ENCODE measurements at regions not wholly inside any gene's neighbourhood (a gene's known extent, or its start where the extent isn't known, plus 50 kb on each side); places are given as distances from the start of the nearest gene placed in this dataset.

DNA sequence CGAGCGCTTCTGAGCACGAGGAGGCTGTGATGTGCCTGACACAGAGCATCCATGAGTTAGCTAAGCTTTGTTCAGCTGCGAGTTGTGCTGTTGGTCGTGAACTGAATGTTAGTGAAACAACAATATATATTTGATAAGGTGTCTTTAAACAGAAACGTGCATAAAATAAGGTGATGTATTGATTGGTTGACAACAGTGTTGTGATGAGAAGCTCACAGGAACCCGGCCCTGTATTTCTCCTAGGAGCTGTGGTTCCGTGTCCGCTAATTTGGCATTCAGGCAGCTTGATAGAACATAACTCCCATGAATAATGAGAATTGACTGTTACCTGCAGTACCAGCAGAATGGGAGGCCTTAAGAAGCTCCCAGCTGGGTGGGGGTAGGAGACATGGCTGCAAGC, 146.4 kb upstream of the MYCN start (continued):
- no peak for TF ChIP-seq TBP (IDR thresholded peaks at IDR 0.05; ENCODE audit: low read depth, low read length)
- TF ChIP-seq TAF1 (IDR thresholded peaks at IDR 0.05; ENCODE audit: low read depth, low read length): no peak
- TF ChIP-seq SIN3A (conservative IDR thresholded peaks at IDR 0.05 in 1 of 2, IDR thresholded peaks at IDR 0.05 in 1 of 2; ENCODE audit: low read depth in 1 of 2, low read length in 2 of 2): no peak
- TF ChIP-seq RBBP5 (IDR thresholded peaks at IDR 0.05; ENCODE audit: borderline replicate concordance, low read depth, low read length): no peak
- TF ChIP-seq CBX5 (IDR thresholded peaks at IDR 0.05; ENCODE audit: low read depth, low read length): no peak
- no peak for TF ChIP-seq GTF2F1 (IDR thresholded peaks at IDR 0.05; ENCODE audit: borderline replicate concordance, low read depth, low read length)
- no peak for TF ChIP-seq EZH2 (IDR thresholded peaks at IDR 0.05; ENCODE audit: low read depth, low read length, severe bottlenecking)
- no peak for TF ChIP-seq NRF1 (IDR thresholded peaks at IDR 0.05; ENCODE audit: low read depth, low read length)
- TF ChIP-seq HDAC2 (IDR thresholded peaks at IDR 0.05; ENCODE audit: borderline replicate concordance in 1 of 2, low read depth in 2 of 2, low read length in 2 of 2): no peak
- no peak for TF ChIP-seq JUND (IDR thresholded peaks at IDR 0.05; ENCODE audit: low read length)
- no peak for TF ChIP-seq RFX5 (IDR thresholded peaks at IDR 0.05; ENCODE audit: borderline replicate concordance, low read depth, low read length)
- no peak for TF ChIP-seq KDM5A (IDR thresholded peaks at IDR 0.05; ENCODE audit: low read length)
- TF ChIP-seq POLR2A (IDR thresholded peaks at IDR 0.05; ENCODE audit: control extremely low read depth in 1 of 2, low read depth in 2 of 2, low read length in 2 of 2): no peak
- TF ChIP-seq, protein P1, sequence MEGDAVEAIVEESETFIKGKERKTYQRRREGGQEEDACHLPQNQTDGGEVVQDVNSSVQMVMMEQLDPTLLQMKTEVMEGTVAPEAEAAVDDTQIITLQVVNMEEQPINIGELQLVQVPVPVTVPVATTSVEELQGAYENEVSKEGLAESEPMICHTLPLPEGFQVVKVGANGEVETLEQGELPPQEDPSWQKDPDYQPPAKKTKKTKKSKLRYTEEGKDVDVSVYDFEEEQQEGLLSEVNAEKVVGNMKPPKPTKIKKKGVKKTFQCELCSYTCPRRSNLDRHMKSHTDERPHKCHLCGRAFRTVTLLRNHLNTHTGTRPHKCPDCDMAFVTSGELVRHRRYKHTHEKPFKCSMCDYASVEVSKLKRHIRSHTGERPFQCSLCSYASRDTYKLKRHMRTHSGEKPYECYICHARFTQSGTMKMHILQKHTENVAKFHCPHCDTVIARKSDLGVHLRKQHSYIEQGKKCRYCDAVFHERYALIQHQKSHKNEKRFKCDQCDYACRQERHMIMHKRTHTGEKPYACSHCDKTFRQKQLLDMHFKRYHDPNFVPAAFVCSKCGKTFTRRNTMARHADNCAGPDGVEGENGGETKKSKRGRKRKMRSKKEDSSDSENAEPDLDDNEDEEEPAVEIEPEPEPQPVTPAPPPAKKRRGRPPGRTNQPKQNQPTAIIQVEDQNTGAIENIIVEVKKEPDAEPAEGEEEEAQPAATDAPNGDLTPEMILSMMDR (IDR thresholded peaks at IDR 0.05; ENCODE audit: control extremely low read depth in 1 of 3, insufficient read depth in 1 of 3, low read depth in 1 of 3, low read length in 3 of 3): no peak
- TF ChIP-seq RNF2 (IDR thresholded peaks at IDR 0.05; ENCODE audit: borderline replicate concordance, low read depth, low read length, missing control alignments, poor library complexity, severe bottlenecking): no peak
